HG02938 (cell line): ENCODE measurements at regions not wholly inside any gene's neighbourhood (a gene's known extent, or its start where the extent isn't known, plus 50 kb on each side); places are given as distances from the start of the nearest gene placed in this dataset.

Source experiments
- ATAC-seq: cut with Tn5 transposase; IDR thresholded peaks from one replicate; pipeline ENCODE4 v1.9.1; 2021; ENCODE audit warnings: mild to moderate bottlenecking, moderate library complexity; ENCODE audit not compliant: unreplicated experiment

- ATAC-seq = no peak
Observed at GRCh38 chr5:160906090-160906489, 54.1 kb upstream of the ATP10B start.

- ATAC-seq = no peak
Observed at GRCh38 chr5:160905285-160905684, 53.3 kb upstream of the ATP10B start.

GRCh38 chr5:160904591-160904990, 52.6 kb upstream of the ATP10B start:
- ATAC-seq = no peak

GRCh38 chr5:160903551-160903950, 51.5 kb upstream of the ATP10B start:
- no peak for ATAC-seq

GRCh38 chr5:160903076-160903475, 51.1 kb upstream of the ATP10B start:
- no peak for ATAC-seq
